Osteoblast (primary cell): ENCODE measurements at regions not wholly inside any gene's neighbourhood (a gene's known extent, or its start where the extent isn't known, plus 50 kb on each side); places are given as distances from the start of the nearest gene placed in this dataset.
"Not testable (repeated sequence)": the region's sequence is repeated elsewhere in the genome, so short reads cannot be mapped to it uniquely, and the experiment has no call there.

Experiments
- DNase-seq: peaks from one replicate; pipeline ENCODE4 v3.0.0; 2011; ENCODE audit warnings: low spot score, mixed read lengths; ENCODE audit not compliant: insufficient read length; ENCODE audit errors: missing footprints
- H2AFZ ChIP-seq: 2 replicates; pipeline ENCODE4 v1.6.0; 2011; ENCODE audit warnings: mild to moderate bottlenecking, low read length
- H3K27ac ChIP-seq: 2 replicates; pipeline ENCODE4 v1.5.1; 2011; ENCODE audit warnings: mild to moderate bottlenecking, low read depth, low read length, moderate library complexity
- H3K27me3 ChIP-seq: 2 replicates; pipeline ENCODE4 v1.6.0; 2012; ENCODE audit warnings: mild to moderate bottlenecking, control low read depth, inconsistent platforms, low read length, moderate library complexity; ENCODE audit not compliant: insufficient read depth
- H3K36me3 ChIP-seq: 2 replicates; pipeline ENCODE4 v1.5.1; 2011; ENCODE audit warnings: mild to moderate bottlenecking, low read length, control low read depth, moderate library complexity; ENCODE audit not compliant: insufficient read depth
- H3K4me1 ChIP-seq: 2 replicates; pipeline ENCODE4 v1.5.1; 2011; ENCODE audit warnings: mild to moderate bottlenecking, low read length, control low read depth, moderate library complexity; ENCODE audit not compliant: insufficient read depth
- H3K4me2 ChIP-seq: 2 replicates; pipeline ENCODE4 v1.6.0; 2011; ENCODE audit warnings: mild to moderate bottlenecking, low read length; ENCODE audit not compliant: insufficient read depth
- H3K4me3 ChIP-seq: fragments of 200-600 bp; sonication (generic); 3 replicates; pipeline ENCODE4 v1.5.1; 2012; ENCODE audit warnings: mild to moderate bottlenecking, low read length, inconsistent platforms; ENCODE audit not compliant: insufficient read depth
- H3K79me2 ChIP-seq: 2 replicates; pipeline ENCODE4 v1.6.0; 2012; ENCODE audit warnings: mild to moderate bottlenecking, low read length, control low read depth, inconsistent platforms; ENCODE audit not compliant: insufficient read depth
- H3K9me3 ChIP-seq: 2 replicates; pipeline ENCODE4 v1.5.1; 2011; ENCODE audit warnings: low read depth, low read length, control low read depth
- H4K20me1 ChIP-seq: 2 replicates; pipeline ENCODE4 v1.6.0; 2012; ENCODE audit warnings: mild to moderate bottlenecking, low read length, control low read depth; ENCODE audit not compliant: insufficient read depth
- TF ChIP-seq, protein P1 (sequence below): IDR thresholded peaks from 2 replicates; pipeline ENCODE4 v1.5.1; 2011; ENCODE audit warnings: mild to moderate bottlenecking, low read depth, low read length, moderate library complexity; ENCODE audit errors: extremely low read depth

DNA sequence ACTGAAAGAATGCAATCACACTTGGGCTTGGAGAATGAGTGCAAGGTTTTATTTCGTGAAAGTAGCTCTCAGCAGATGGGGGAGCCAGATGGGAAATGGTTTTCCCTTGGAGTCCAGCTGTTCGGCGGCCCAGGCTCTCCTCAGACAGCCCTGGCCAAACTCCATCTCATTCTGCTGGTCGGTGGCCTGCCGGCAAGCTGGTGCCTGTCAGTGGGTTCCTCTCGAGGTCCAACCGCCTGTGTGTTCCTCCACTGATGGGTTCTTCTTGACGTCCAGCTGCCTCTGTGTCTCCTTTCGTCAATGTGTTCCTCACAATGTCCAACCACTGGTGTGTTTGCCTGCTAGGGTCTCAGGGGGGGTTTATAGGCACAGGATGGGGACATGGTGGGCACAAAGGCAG, 80.3 kb downstream of the POU3F4 start:
- no peak for DNase-seq
- Histone ChIP-seq H3K9me3 (no peaks in the 10 kb centered on the region), H3K4me1 (no peaks in the 10 kb centered on the region), H2AFZ (no peak overlapping the region), H3K36me3 (no peaks in the 10 kb centered on the region), H3K4me3 (no peak overlapping the region), H3K79me2 (no peaks in the 10 kb centered on the region), H3K27me3 (no peaks in the 10 kb centered on the region), H4K20me1 (no peaks in the 10 kb centered on the region), H3K4me2 (no peak overlapping the region), H3K27ac (no peak overlapping the region)
- TF ChIP-seq, protein P1, sequence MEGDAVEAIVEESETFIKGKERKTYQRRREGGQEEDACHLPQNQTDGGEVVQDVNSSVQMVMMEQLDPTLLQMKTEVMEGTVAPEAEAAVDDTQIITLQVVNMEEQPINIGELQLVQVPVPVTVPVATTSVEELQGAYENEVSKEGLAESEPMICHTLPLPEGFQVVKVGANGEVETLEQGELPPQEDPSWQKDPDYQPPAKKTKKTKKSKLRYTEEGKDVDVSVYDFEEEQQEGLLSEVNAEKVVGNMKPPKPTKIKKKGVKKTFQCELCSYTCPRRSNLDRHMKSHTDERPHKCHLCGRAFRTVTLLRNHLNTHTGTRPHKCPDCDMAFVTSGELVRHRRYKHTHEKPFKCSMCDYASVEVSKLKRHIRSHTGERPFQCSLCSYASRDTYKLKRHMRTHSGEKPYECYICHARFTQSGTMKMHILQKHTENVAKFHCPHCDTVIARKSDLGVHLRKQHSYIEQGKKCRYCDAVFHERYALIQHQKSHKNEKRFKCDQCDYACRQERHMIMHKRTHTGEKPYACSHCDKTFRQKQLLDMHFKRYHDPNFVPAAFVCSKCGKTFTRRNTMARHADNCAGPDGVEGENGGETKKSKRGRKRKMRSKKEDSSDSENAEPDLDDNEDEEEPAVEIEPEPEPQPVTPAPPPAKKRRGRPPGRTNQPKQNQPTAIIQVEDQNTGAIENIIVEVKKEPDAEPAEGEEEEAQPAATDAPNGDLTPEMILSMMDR = no peak

GRCh38 chrX:83593634-83594294, 85.7 kb downstream of the POU3F4 start:
- H3K36me3 ChIP-seq = no peaks in the 10 kb centered on the region
- no peaks in the 10 kb centered on the region for H3K4me1 ChIP-seq
- H3K27me3 ChIP-seq = no peaks in the 10 kb centered on the region
- H4K20me1 ChIP-seq = no peaks in the 10 kb centered on the region
- H3K27ac ChIP-seq = no peak overlapping the region
- no peak overlapping the region for H3K4me3 ChIP-seq
- H3K79me2 ChIP-seq = no peaks in the 10 kb centered on the region
- no peak overlapping the region for H3K4me2 ChIP-seq
- no peaks in the 10 kb centered on the region for H3K9me3 ChIP-seq
- H2AFZ ChIP-seq = no peak overlapping the region
- TF ChIP-seq, protein P1 = no peak
- DNase-seq = peak; percentile 6

GRCh38 chrX:83630662-83631061, 122.6 kb downstream of the POU3F4 start:
- H3K27me3 ChIP-seq = no peaks in the 10 kb centered on the region
- H3K4me1 ChIP-seq = no peaks in the 10 kb centered on the region
- DNase-seq = peak; percentile 22
- no peak overlapping the region for H3K4me3 ChIP-seq
- H4K20me1 ChIP-seq = no peaks in the 10 kb centered on the region
- H3K79me2 ChIP-seq = no peaks in the 10 kb centered on the region
- H3K9me3 ChIP-seq = no peaks in the 10 kb centered on the region
- no peak overlapping the region for H2AFZ ChIP-seq
- no peaks in the 10 kb centered on the region for H3K36me3 ChIP-seq
- H3K27ac ChIP-seq = no peak overlapping the region
- TF ChIP-seq, protein P1 = no peak
- H3K4me2 ChIP-seq = no peak overlapping the region

GRCh38 chrX:83649706-83650105, 141.6 kb downstream of the POU3F4 start:
- not testable (repeated sequence) for H3K36me3 ChIP-seq, H2AFZ ChIP-seq, H4K20me1 ChIP-seq, H3K4me1 ChIP-seq, DNase-seq, H3K9me3 ChIP-seq, H3K79me2 ChIP-seq, H3K4me3 ChIP-seq, H3K27ac ChIP-seq, H3K4me2 ChIP-seq, H3K27me3 ChIP-seq
